ENCODE measurements at regions not wholly inside any gene's neighbourhood (a gene's known extent, or its start where the extent isn't known, plus 50 kb on each side); places are given as distances from the start of the nearest gene placed in this dataset.
"Not testable (repeated sequence)": the region's sequence is repeated elsewhere in the genome, so short reads cannot be mapped to it uniquely, and the experiment has no call there.

GRCh38 chr20:26218301-26218700, 521.6 kb upstream of the ZNF337 start:
- H3K4me3 ChIP-seq (ENCODE audit: low read length) = no peak overlapping the region
- DNase-seq (ENCODE audit: low read depth) = peak; percentile 68
- no peak for TF ChIP-seq CTCF (conservative IDR thresholded peaks at IDR 0.05; ENCODE audit: low read length)

GRCh38 chr20:26216025-26216424, 519.4 kb upstream of the ZNF337 start:
- TF ChIP-seq CTCF (conservative IDR thresholded peaks at IDR 0.05; ENCODE audit: low read length) = no peak
- no peak for DNase-seq (ENCODE audit: low read depth)
- H3K4me3 ChIP-seq (ENCODE audit: low read length) = no peak overlapping the region

- TF ChIP-seq CTCF (conservative IDR thresholded peaks at IDR 0.05; ENCODE audit: low read length) = no peak
- DNase-seq (ENCODE audit: low read depth) = no peak
- H3K4me3 ChIP-seq (ENCODE audit: low read length) = no peak overlapping the region
Observed at GRCh38 chr20:26214991-26215390, 518.3 kb upstream of the ZNF337 start.

GRCh38 chr20:26209171-26209941, 512.7 kb upstream of the ZNF337 start:
- DNase-seq (ENCODE audit: low read depth) = peak; percentile 77
- no peak for TF ChIP-seq CTCF (conservative IDR thresholded peaks at IDR 0.05; ENCODE audit: low read length)
- H3K4me3 ChIP-seq (ENCODE audit: low read length) = no peak overlapping the region

GRCh38 chr20:26208296-26209091, 511.8 kb upstream of the ZNF337 start:
- TF ChIP-seq CTCF (conservative IDR thresholded peaks at IDR 0.05; ENCODE audit: low read length) = no peak
- DNase-seq (ENCODE audit: low read depth) = no peak
- peak overlapping the region; percentile 29 for H3K4me3 ChIP-seq (ENCODE audit: low read length)

- H3K4me3 ChIP-seq (ENCODE audit: low read length); DNase-seq (ENCODE audit: low read depth): not testable (repeated sequence)
Observed at GRCh38 chr20:26207967-26208295, 511.3 kb upstream of the ZNF337 start.

GRCh38 chr20:26207237-26207966, 510.7 kb upstream of the ZNF337 start:
- TF ChIP-seq CTCF (conservative IDR thresholded peaks at IDR 0.05; ENCODE audit: low read length) = no peak
- no peak overlapping the region for H3K4me3 ChIP-seq (ENCODE audit: low read length)
- no peak for DNase-seq (ENCODE audit: low read depth)
